ENCODE measurements at regions not wholly inside any gene's neighbourhood (a gene's known extent, or its start where the extent isn't known, plus 50 kb on each side); places are given as distances from the start of the nearest gene placed in this dataset.

DNA sequence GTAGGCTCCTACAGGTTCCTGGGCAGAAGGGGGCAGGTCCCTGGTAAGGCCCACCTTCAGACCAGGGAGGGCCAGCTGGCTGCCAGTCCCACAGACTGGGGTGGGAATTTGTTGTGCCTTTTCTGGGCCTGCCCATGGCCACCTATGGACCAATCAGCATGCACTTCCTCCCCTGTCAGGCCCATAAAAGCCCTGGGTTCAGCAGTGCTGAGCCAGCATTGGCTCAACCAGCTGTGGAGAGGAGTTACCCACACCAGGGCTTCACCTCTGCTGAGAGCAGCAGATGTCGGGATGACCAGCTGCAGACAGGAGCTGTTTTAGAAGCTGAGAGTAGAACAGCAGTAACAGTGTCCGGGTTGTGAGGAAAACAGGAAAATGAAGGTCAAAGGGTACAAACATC is 373.4 kb upstream of the ACO1 start:
- TF ChIP-seq, protein P1, sequence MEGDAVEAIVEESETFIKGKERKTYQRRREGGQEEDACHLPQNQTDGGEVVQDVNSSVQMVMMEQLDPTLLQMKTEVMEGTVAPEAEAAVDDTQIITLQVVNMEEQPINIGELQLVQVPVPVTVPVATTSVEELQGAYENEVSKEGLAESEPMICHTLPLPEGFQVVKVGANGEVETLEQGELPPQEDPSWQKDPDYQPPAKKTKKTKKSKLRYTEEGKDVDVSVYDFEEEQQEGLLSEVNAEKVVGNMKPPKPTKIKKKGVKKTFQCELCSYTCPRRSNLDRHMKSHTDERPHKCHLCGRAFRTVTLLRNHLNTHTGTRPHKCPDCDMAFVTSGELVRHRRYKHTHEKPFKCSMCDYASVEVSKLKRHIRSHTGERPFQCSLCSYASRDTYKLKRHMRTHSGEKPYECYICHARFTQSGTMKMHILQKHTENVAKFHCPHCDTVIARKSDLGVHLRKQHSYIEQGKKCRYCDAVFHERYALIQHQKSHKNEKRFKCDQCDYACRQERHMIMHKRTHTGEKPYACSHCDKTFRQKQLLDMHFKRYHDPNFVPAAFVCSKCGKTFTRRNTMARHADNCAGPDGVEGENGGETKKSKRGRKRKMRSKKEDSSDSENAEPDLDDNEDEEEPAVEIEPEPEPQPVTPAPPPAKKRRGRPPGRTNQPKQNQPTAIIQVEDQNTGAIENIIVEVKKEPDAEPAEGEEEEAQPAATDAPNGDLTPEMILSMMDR (IDR thresholded peaks at IDR 0.05) = no peak
- TF ChIP-seq POLR2A (IDR thresholded peaks at IDR 0.05) = no peak

Measured in thyroid gland (tissue), 4 donors.